KBM-7 (cell line): ENCODE measurements at regions not wholly inside any gene's neighbourhood (a gene's known extent, or its start where the extent isn't known, plus 50 kb on each side); places are given as distances from the start of the nearest gene placed in this dataset.

Source experiments
- DNase-seq: peaks from one replicate; pipeline ENCODE4 v3.0.0-alpha.2; 2015
- in situ Hi-C: fragments of 300-500 bp; cut with MboI; formaldehyde crosslinking; loops from 2 replicates; pipeline ENCODE4 v1.14.3; 2020; ENCODE audit warnings: low sequenced_read_pairs, low pct_unique_long_range_greater_than_20kb, mixed read lengths

- in situ Hi-C loops: no loop called here
- DNase-seq: no peak
Observed at GRCh38 chr1:194533641-194534040, 1347.2 kb upstream of the B3GALT2 start.

DNA sequence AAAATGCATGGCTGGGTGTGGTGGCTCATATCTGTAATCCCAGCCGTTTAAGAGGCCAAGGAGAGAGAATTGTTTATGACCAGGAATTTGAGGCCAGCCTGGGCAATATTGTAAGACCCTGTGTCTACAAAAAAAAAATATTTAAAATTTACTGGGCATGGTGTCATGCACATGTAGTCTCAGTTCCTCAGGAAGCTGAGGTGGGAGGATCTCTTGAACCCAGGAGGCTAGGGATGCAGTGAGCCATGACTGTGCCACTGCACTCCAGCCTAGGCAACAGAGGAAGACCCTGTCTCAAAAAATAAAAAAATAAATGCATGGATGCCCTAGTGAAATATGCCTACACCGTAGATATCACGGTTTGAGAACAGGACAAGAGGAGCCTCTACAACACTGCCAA is 1331.2 kb upstream of the B3GALT2 start:
- in situ Hi-C loops: no loop called here
- DNase-seq: no peak

DNA sequence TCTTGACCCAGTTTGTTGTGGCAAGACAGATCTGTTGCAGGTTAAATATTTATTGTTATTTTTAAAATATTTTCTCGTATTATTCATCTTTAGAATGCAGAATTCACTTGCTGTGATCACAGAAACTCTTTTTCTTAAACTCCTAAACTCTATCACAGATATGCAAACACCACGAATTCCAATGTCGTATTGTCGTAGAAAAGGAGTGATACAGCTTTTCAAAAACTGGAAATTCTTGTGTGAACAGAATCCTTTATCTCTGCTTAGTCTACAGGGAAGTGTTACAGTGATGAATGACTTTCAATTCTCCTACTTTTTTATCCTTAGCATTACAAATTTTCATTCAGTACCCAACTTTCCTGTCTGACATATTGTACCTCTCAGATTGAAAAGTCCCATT is 1329.5 kb upstream of the B3GALT2 start:
- in situ Hi-C loops: no loop called here
- no peak for DNase-seq

GRCh38 chr1:194512957-194513356 is 1326.5 kb upstream of the B3GALT2 start:
- DNase-seq: no peak
- in situ Hi-C loops: no loop called here

- DNase-seq: no peak
- in situ Hi-C loops: no loop called here
Observed at GRCh38 chr1:194512345-194512744, 1325.9 kb upstream of the B3GALT2 start.

- in situ Hi-C loops: no loop called here
- DNase-seq: no peak
Observed at GRCh38 chr1:194503209-194503608, 1316.8 kb upstream of the B3GALT2 start.

DNA sequence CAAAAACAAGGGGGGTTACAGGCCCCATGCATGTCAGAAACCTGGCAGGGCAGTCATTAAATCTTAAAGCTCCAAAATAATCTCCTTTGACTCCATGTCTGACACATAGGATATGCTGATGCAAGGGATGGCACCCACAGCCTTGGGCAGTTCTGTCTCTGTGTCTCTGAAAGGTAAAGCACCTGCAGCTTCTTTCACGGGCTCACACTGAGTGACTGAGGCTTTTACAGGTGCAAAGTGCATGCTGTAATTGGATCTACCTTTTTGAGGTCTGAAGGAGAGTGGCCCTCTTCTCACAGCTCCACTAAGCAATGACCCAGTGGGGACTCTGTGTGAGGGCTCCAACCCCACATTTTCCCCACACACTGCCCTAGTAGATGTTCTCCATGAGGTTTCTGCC is 1309.0 kb upstream of the B3GALT2 start:
- no peak for DNase-seq
- in situ Hi-C loops: no loop called here

GRCh38 chr1:194487172-194487571 is 1300.8 kb upstream of the B3GALT2 start:
- in situ Hi-C loops: no loop called here

DNA sequence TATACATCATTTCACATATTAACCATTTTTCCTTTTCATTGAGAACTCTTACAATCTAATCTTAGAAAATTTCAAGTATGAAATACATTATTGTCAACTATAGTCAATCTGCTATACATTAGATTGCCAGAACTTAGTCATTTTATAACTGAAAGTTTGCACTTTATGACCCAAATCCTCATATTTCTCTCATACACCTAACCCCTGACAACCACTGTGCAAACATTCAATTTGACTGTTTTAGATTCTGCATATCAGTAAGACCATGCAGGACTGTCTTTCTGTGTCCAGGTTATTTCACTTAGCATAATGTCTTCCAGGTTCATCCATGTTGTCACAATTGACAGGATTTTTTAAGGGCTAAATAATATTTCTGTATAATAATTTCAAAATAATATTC is 1299.0 kb upstream of the B3GALT2 start:
- peak; percentile 24 for DNase-seq
- in situ Hi-C loops: no loop called here

More at GRCh38 chr1:194487172-194487571, 1300.8 kb upstream of the B3GALT2 start:
- DNase-seq: no peak

GRCh38 chr1:194478731-194479130 is 1292.3 kb upstream of the B3GALT2 start:
- no peak for DNase-seq
- in situ Hi-C loops: no loop called here

GRCh38 chr1:194477908-194478307 is 1291.5 kb upstream of the B3GALT2 start:
- peak; percentile 21 for DNase-seq
- in situ Hi-C loops: no loop called here

DNA sequence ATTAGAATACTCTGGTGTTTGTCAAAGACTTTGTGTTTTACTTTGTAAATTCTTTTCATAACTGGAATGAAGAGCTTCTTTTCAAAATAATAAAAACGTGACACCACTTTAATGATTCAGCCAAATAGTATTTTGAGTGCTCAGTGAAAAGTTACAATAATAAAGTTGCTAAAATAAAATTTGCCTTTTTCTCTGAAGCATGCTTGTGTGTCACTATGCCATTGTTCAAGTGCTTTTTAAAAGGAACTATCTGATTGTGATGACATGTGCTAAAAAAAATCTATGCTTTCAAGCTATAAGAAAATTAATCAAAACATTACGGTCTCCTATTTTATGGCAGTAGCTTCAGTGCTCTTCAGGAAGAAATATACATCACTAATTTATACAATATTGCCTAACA is 1290.5 kb upstream of the B3GALT2 start:
- in situ Hi-C loops: no loop called here
- DNase-seq: no peak

GRCh38 chr1:194476351-194476750 is 1289.9 kb upstream of the B3GALT2 start:
- no peak for DNase-seq
- in situ Hi-C loops: no loop called here

GRCh38 chr1:194474701-194475100 is 1288.3 kb upstream of the B3GALT2 start:
- in situ Hi-C loops: no loop called here

GRCh38 chr1:194473766-194474165 is 1287.4 kb upstream of the B3GALT2 start:
- in situ Hi-C loops: no loop called here
- no peak for DNase-seq

More at GRCh38 chr1:194474701-194475100, 1288.3 kb upstream of the B3GALT2 start:
- DNase-seq: no peak

GRCh38 chr1:194469282-194469681 is 1282.9 kb upstream of the B3GALT2 start:
- no peak for DNase-seq
- in situ Hi-C loops: no loop called here

- in situ Hi-C loops: no loop called here
- no peak for DNase-seq
Observed at GRCh38 chr1:194466706-194467105, 1280.3 kb upstream of the B3GALT2 start.

GRCh38 chr1:194447636-194448035 is 1261.2 kb upstream of the B3GALT2 start:
- in situ Hi-C loops: no loop called here
- DNase-seq: no peak

DNA sequence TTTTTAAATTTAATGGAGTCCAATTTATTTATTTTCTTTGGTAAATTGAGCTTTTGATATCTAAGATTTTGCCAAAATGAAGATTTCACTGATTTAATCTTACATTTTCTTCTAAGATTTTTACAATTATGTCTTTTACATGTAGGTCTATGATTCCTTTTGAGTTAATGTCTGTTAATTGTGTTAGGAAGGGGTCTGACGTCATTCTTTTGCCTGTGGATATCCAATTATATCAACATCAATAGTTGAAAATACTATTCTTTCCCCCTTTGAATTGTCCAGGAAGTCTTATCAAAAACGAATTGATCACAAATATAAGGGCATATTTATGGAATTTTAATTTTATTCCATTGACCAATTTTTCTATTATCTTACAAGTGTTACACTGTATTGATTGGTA is 1258.8 kb upstream of the B3GALT2 start:
- no peak for DNase-seq
- in situ Hi-C loops: no loop called here

- no peak for DNase-seq
- in situ Hi-C loops: no loop called here
Observed at GRCh38 chr1:194442901-194443575, 1256.6 kb upstream of the B3GALT2 start.

DNA sequence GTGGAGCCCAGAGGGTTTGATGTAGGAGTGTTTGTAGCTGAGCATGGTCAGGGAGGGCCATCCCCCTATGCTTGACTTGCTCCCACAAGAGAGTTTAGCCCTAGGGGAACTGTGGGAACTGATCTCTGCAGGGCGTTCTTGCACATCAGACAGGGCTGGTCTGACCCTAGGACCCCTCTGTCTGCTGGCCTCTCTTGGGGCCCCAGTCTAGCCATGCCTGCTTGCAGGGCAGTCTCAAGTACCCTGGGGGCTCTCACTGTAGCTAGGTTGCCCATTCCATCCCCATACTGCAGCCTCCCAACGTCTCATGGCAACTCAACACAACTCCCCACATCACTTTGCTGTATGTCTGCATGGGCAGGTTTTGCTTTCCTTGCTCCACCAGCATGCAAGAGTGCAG is 1250.7 kb upstream of the B3GALT2 start:
- in situ Hi-C loops: no loop called here
- DNase-seq: no peak
